GM23248 (cell line): ENCODE measurements at regions not wholly inside any gene's neighbourhood (a gene's known extent, or its start where the extent isn't known, plus 50 kb on each side); places are given as distances from the start of the nearest gene placed in this dataset.
"Not testable (repeated sequence)": the region's sequence is repeated elsewhere in the genome, so short reads cannot be mapped to it uniquely, and the experiment has no call there.

Source experiments
- EZH2 ChIP-seq: fragments of 200-600 bp; sonication (generic); IDR thresholded peaks from 2 replicates; pipeline ENCODE4 v1.6.1; 2018; ENCODE audit warnings: antibody characterized with exemption, mild to moderate bottlenecking; ENCODE audit not compliant: insufficient read depth, poor library complexity, severe bottlenecking
- EZH2phosphoT487 ChIP-seq: fragments of 200-600 bp; sonication (generic); IDR thresholded peaks from 2 replicates; pipeline ENCODE4 v1.6.1; 2018; ENCODE audit warnings: antibody characterized with exemption, moderate library complexity, mild to moderate bottlenecking, low read depth; ENCODE audit not compliant: insufficient read depth

GRCh38 chr5:44531756-44532155, 142.5 kb upstream of the FGF10 start:
- not testable (repeated sequence) for TF ChIP-seq EZH2, EZH2phosphoT487
